SK-N-SH treated with all-trans-retinoic acid at 6 μM for 48 hours (cell line): ENCODE measurements at regions not wholly inside any gene's neighbourhood (a gene's known extent, or its start where the extent isn't known, plus 50 kb on each side); places are given as distances from the start of the nearest gene placed in this dataset.

Source experiments
- ATAC-seq: fragments of 200-7000 bp; cut with Tn5 transposase; 3 replicates; pipeline ENCODE4 v1.9.1; 2020; ENCODE audit warnings: mild to moderate bottlenecking, moderate library complexity
- ARNTL ChIP-seq: fragments of 450-650 bp; formaldehyde crosslinking; IDR thresholded peaks from 2 replicates; pipeline ENCODE4 v1.5.0; 2020; ENCODE audit warnings: low read depth, mild to moderate bottlenecking, moderate library complexity, borderline replicate concordance
- CSDC2 ChIP-seq: fragments of 250-450 bp; sonication (Bioruptor Pico); IDR thresholded peaks from 2 replicates; pipeline ENCODE4 v1.5.0; 2020; ENCODE audit warnings: mild to moderate bottlenecking, moderate library complexity
- CSRNP3 ChIP-seq: fragments of 250-450 bp; sonication (Bioruptor Pico); IDR thresholded peaks from 2 replicates; pipeline ENCODE4 v1.5.1; 2021; ENCODE audit warnings: mild to moderate bottlenecking, moderate library complexity
- GLIS3 ChIP-seq: fragments of 250-450 bp; sonication (Bioruptor Pico); IDR thresholded peaks from 2 replicates; pipeline ENCODE4 v1.5.0; 2020; ENCODE audit warnings: mild to moderate bottlenecking, moderate library complexity
- ISL1 ChIP-seq: fragments of 250-450 bp; sonication (Bioruptor Pico); IDR thresholded peaks from 2 replicates; pipeline ENCODE4 v2.1.2; 2022; ENCODE audit warnings: mild to moderate bottlenecking, moderate library complexity
- OSR1 ChIP-seq: fragments of 250-450 bp; sonication (Bioruptor Pico); IDR thresholded peaks from 2 replicates; pipeline ENCODE4 v1.8.0; 2022; ENCODE audit warnings: moderate library complexity, mild to moderate bottlenecking, inconsistent platforms
- PATZ1 ChIP-seq: fragments of 250-450 bp; sonication (Bioruptor Pico); IDR thresholded peaks from 2 replicates; pipeline ENCODE4 v1.8.0; 2020; ENCODE audit warnings: mild to moderate bottlenecking, moderate library complexity, borderline replicate concordance
- PPARA ChIP-seq: fragments of 250-450 bp; sonication (Bioruptor Pico); IDR thresholded peaks from 2 replicates; pipeline ENCODE4 v1.5.0; 2020; ENCODE audit warnings: mild to moderate bottlenecking, borderline replicate concordance
- RARB ChIP-seq: fragments of 250-450 bp; sonication (Bioruptor Pico); IDR thresholded peaks from 2 replicates; pipeline ENCODE4 v1.8.0; 2021; ENCODE audit warnings: mild to moderate bottlenecking, moderate library complexity
- SNAI2 ChIP-seq: fragments of 250-450 bp; sonication (Bioruptor Pico); IDR thresholded peaks from 2 replicates; pipeline ENCODE4 v1.5.0; 2020; ENCODE audit warnings: mild to moderate bottlenecking, moderate library complexity
- TCF4 ChIP-seq: fragments of 250-450 bp; sonication (Bioruptor Pico); IDR thresholded peaks from 2 replicates; pipeline ENCODE4 v1.8.0; 2021; ENCODE audit warnings: mild to moderate bottlenecking, moderate library complexity, borderline replicate concordance
- TOX ChIP-seq: fragments of 250-450 bp; sonication (Bioruptor Pico); IDR thresholded peaks from 2 replicates; pipeline ENCODE4 v1.8.0; 2021; ENCODE audit warnings: mild to moderate bottlenecking, moderate library complexity, borderline replicate concordance
- TSHZ2 ChIP-seq: fragments of 250-450 bp; sonication (Bioruptor Pico); IDR thresholded peaks from 2 replicates; pipeline ENCODE4 v1.5.0; 2020; ENCODE audit warnings: mild to moderate bottlenecking, moderate library complexity
- ZC3H10 ChIP-seq: fragments of 250-450 bp; sonication (Bioruptor Pico); IDR thresholded peaks from 2 replicates; pipeline ENCODE4 v1.5.1; 2021; ENCODE audit warnings: mild to moderate bottlenecking, moderate library complexity
- ZFP3 ChIP-seq: fragments of 250-450 bp; sonication (Bioruptor Pico); IDR thresholded peaks from 2 replicates; pipeline ENCODE4 v1.5.0; 2020; ENCODE audit warnings: mild to moderate bottlenecking, moderate library complexity
- ZFP30 ChIP-seq: fragments of 450-650 bp; formaldehyde crosslinking; IDR thresholded peaks from 2 replicates; pipeline ENCODE4 v1.5.0; 2022; ENCODE audit warnings: mild to moderate bottlenecking, moderate library complexity
- ZNF565 ChIP-seq: fragments of 450-650 bp; formaldehyde crosslinking; conservative IDR thresholded peaks from 2 replicates; pipeline ENCODE4 v1.5.0; 2020; ENCODE audit warnings: low read depth, mild to moderate bottlenecking, moderate library complexity
- ZNF70 ChIP-seq: fragments of 450-650 bp; formaldehyde crosslinking; IDR thresholded peaks from 2 replicates; pipeline ENCODE4 v1.5.0; 2020; ENCODE audit warnings: mild to moderate bottlenecking, moderate library complexity
- ZNF8 ChIP-seq: fragments of 450-650 bp; formaldehyde crosslinking; IDR thresholded peaks from 2 replicates; pipeline ENCODE4 v1.5.0; 2020; ENCODE audit warnings: mild to moderate bottlenecking, moderate library complexity
- TF ChIP-seq, protein P1 (sequence below): fragments of 250-450 bp; sonication (Bioruptor Pico); IDR thresholded peaks from 2 replicates; pipeline ENCODE4 v1.8.0; 2021; ENCODE audit warnings: low read depth, mild to moderate bottlenecking, moderate library complexity, borderline replicate concordance

DNA sequence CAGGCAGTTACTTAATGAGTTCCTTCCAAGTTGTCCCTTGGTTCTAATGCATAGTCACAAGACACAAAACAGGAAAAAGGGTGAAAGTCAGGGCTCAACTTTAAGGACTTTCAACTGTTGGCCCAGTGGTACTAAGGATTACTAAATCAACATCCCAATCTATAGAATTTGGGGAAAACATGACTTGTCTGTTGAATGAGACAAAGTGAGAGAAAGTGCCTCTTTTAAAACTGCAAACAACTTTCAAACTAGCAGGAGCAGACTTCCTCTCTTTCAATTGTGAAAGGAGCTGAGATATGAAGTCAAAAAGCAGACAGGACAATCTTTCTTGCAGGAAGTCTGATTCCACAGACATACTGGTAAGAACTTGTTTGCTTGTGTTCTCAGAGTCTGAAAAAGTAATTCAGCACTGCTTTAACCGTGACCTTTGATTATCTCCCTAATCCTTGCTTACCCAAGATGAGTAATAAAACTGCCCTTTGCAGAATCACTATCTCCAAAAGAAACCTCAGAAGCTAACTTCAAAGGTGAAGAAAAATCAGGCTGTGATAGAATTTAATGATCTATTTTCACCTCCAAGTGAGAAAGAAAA is 960.7 kb upstream of the RAG2 start:
- no peak for TF ChIP-seq CSRNP3 (CRISPR knock-in tag)
- no peak for TF ChIP-seq ISL1 (CRISPR knock-in tag)
- TF ChIP-seq RARB (CRISPR knock-in tag) = no peak
- TF ChIP-seq PATZ1 = no peak
- no peak for ATAC-seq

- no peak for ATAC-seq
- no peak for TF ChIP-seq PPARA (CRISPR knock-in tag)
- no peak for TF ChIP-seq PATZ1
- no peak for TF ChIP-seq ZNF8
- TF ChIP-seq ISL1 (CRISPR knock-in tag) = no peak
- TF ChIP-seq ZFP30 = no peak
- no peak for TF ChIP-seq OSR1
- no peak for TF ChIP-seq ARNTL (CRISPR knock-in tag)
- TF ChIP-seq ZFP3 (CRISPR knock-in tag) = no peak
- no peak for TF ChIP-seq TCF4 (CRISPR knock-in tag)
- TF ChIP-seq SNAI2 (CRISPR knock-in tag) = no peak
- TF ChIP-seq, protein P1, sequence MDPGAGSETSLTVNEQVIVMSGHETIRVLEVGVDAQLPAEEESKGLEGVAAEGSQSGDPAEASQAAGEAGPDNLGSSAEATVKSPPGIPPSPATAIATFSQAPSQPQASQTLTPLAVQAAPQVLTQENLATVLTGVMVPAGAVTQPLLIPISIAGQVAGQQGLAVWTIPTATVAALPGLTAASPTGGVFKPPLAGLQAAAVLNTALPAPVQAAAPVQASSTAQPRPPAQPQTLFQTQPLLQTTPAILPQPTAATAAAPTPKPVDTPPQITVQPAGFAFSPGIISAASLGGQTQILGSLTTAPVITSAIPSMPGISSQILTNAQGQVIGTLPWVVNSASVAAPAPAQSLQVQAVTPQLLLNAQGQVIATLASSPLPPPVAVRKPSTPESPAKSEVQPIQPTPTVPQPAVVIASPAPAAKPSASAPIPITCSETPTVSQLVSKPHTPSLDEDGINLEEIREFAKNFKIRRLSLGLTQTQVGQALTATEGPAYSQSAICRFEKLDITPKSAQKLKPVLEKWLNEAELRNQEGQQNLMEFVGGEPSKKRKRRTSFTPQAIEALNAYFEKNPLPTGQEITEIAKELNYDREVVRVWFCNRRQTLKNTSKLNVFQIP (CRISPR knock-in tag) = no peak
- no peak for TF ChIP-seq TOX (CRISPR knock-in tag)
- TF ChIP-seq CSDC2 (CRISPR knock-in tag) = no peak
- TF ChIP-seq, all 23 proteins: peak for 0
These were observed 960.0 kb upstream of the RAG2 start for GRCh38 chr11:37557990-37558389.

- no peak for ATAC-seq
- TF ChIP-seq PATZ1 = no peak
- no peak for TF ChIP-seq PPARA (CRISPR knock-in tag)
- no peak for TF ChIP-seq ZNF565
- TF ChIP-seq ZNF70 (CRISPR knock-in tag) = no peak
- no peak for TF ChIP-seq RARB (CRISPR knock-in tag)
- TF ChIP-seq SNAI2 (CRISPR knock-in tag) = no peak
- TF ChIP-seq TOX (CRISPR knock-in tag) = no peak
- TF ChIP-seq CSDC2 (CRISPR knock-in tag) = no peak
These were observed 954.2 kb upstream of the RAG2 start for GRCh38 chr11:37552284-37552683.

DNA sequence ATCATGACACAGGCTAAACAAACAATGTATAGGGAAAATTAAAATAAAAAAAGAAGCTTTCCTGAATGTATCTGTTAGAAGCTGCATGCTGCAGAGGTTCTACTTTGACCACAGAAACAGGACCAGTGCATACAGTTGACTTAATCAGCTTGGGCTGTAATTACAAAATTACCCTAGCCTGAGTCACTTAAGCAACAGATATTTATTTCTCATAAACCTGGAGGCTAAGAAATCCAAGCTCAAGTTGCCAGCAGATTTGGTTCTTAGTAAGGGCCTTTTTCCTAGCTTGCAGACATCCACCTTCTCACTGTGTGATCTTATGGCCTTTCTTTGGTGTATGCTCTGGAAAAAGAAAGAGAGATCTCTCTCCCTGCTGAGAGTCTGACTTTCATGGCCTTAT is 946.5 kb upstream of the RAG2 start:
- ATAC-seq = no peak
- TF ChIP-seq ZC3H10 (CRISPR knock-in tag) = no peak
- TF ChIP-seq GLIS3 (CRISPR knock-in tag) = no peak
- TF ChIP-seq ZNF70 (CRISPR knock-in tag) = no peak
- TF ChIP-seq CSDC2 (CRISPR knock-in tag) = no peak
- TF ChIP-seq TSHZ2 (CRISPR knock-in tag) = no peak
- TF ChIP-seq, protein P1 (CRISPR knock-in tag) = no peak
- no peak for TF ChIP-seq CSRNP3 (CRISPR knock-in tag)
- TF ChIP-seq OSR1 = no peak
- no peak for TF ChIP-seq ARNTL (CRISPR knock-in tag)
- no peak for TF ChIP-seq ZFP3 (CRISPR knock-in tag)
- no peak for TF ChIP-seq TOX (CRISPR knock-in tag)
- TF ChIP-seq TCF4 (CRISPR knock-in tag) = no peak
